Large intestine (tissue), 3 donors: ENCODE measurements at regions not wholly inside any gene's neighbourhood (a gene's known extent, or its start where the extent isn't known, plus 50 kb on each side); places are given as distances from the start of the nearest gene placed in this dataset.

ENCODE experiments used
- DNase-seq, 2 donors: peaks; one replicate each; pipeline versions ENCODE4 v3.0.0 to v3.0.0-alpha.2; 2013
- H3K27ac ChIP-seq: one replicate; pipeline ENCODE4 v1.5.1; 2013; ENCODE audit warnings: low read length
- H3K27me3 ChIP-seq: 2 replicates; pipeline ENCODE4 v1.6.1; 2013; ENCODE audit warnings: low read length; ENCODE audit not compliant: control insufficient read depth, insufficient read depth
- H3K36me3 ChIP-seq: 2 replicates; pipeline ENCODE4 v1.6.1; 2013; ENCODE audit warnings: low read length; ENCODE audit not compliant: control insufficient read depth, insufficient read depth
- H3K4me1 ChIP-seq: one replicate; pipeline ENCODE4 v1.6.1; 2013; ENCODE audit warnings: low read length; ENCODE audit not compliant: control insufficient read depth, insufficient read depth
- H3K4me3 ChIP-seq: one replicate; pipeline ENCODE4 v1.5.1; 2013; ENCODE audit warnings: low read length
- H3K9me3 ChIP-seq: one replicate; pipeline ENCODE4 v1.6.1; 2013; ENCODE audit warnings: mild to moderate bottlenecking, low read depth, low read length, moderate library complexity; ENCODE audit not compliant: control insufficient read depth
- WGBS: methylation state at CpG from one replicate; pipeline ENCODE4 v1.1.5; 2013; ENCODE audit warnings: low lambda C conversion rate; ENCODE audit not compliant: insufficient coverage; 5-methylcytosine and 5-hydroxymethylcytosine counted together

DNA sequence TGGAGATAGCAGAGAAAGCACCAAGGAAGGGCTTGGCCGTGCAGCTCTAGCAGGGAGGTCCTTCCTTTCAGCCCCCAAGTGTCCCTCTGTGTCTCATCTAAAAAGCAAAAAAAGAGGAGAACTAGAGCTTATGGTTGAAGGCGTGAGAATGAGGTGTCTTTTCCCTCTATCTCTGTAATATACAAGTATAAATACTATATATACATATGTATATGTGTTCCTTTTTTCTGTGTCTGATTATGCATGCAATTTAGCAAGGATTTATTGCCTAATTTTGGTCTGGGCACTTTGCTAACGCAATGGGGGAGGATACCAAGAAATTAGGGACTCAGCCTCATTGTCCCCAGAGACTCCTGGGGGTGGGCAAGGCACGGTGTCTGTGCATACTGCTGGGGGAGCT, 90.2 kb upstream of the CCL2 start:
- Histone ChIP-seq H3K4me3 (no peak overlapping the region), H3K4me1 (no peaks in the 10 kb centered on the region), H3K9me3 (no peaks in the 10 kb centered on the region), H3K36me3 (no peaks in the 10 kb centered on the region), H3K27ac (no peak overlapping the region), H3K27me3 (peaks cover 17% of the 10 kb centered on the region)
- WGBS = no CpG with 5 or more reads among the region's 4 CpGs
- no peak for DNase-seq

DNA sequence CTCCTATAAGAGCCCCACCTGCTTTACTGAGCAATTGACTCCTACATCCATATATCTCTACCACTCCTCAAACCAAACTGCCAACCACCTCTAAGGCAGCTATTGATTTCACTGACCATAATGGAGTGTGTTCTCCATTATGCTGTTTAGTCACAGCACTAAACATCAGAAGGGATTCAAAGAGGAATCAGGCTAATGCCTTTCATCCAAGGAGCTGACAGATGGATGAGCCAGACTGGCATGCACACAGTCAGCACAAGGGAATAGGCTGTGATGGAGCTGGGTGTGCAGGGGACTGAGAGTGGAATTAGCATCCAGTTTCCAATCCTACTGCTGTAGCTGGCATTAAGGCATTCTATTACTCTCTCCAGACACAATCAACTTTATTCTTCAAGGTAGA, 88.7 kb upstream of the CCL2 start:
- H3K9me3 ChIP-seq = no peaks in the 10 kb centered on the region
- DNase-seq = no peak
- no peaks in the 10 kb centered on the region for H3K36me3 ChIP-seq
- H3K4me1 ChIP-seq = no peaks in the 10 kb centered on the region
- no peak overlapping the region for H3K4me3 ChIP-seq
- H3K27ac ChIP-seq = no peak overlapping the region
- peaks cover 16% of the 10 kb centered on the region for H3K27me3 ChIP-seq

DNA sequence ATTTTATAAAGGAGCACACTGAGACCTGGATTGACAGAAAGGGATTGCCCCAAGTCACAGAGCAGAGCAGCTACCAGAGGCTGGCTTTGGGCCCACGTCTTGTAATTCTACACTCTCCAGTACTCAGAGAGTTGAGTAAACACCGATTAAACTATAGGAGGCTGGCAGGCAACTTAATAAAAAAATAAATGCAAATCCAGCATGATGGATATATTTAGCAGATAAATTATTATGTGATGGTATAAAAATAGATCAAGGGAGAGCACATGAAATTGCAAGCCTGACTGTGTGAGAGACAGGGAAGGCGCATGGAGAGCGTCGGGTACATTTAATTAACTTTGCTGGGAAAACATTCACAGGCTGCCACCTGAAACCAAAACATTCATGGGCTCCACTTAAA, 87.7 kb upstream of the CCL2 start:
- 43% methylated on average over 2 of the region's 5 CpGs for WGBS
- Histone ChIP-seq H3K27me3 (peaks cover 8% of the 10 kb centered on the region), H3K9me3 (no peaks in the 10 kb centered on the region), H3K4me1 (no peaks in the 10 kb centered on the region), H3K27ac (no peak overlapping the region), H3K4me3 (no peak overlapping the region), H3K36me3 (no peaks in the 10 kb centered on the region)
- no peak for DNase-seq

DNA sequence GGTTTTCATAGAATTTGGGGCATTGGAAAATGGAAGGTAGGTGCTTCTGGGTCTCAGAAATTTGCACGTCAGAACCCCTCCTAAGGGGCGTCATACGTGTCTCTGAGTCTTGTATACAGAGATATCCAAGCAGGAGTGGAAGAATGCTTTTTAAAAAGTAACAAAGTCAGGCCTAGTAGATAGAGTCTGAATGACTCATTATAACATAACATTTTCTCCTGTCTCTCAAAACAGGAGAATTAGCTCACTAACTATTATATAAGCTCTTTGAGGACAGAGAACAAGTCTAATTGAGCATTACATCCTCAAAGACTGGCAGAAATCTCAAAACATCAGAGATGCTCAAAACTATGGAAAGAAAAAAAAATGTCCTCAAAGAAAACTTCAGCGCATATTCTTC, 86.1 kb upstream of the CCL2 start:
- H3K36me3 ChIP-seq = no peaks in the 10 kb centered on the region
- no peaks in the 10 kb centered on the region for H3K9me3 ChIP-seq
- no peak overlapping the region for H3K27ac ChIP-seq
- H3K4me1 ChIP-seq = no peaks in the 10 kb centered on the region
- WGBS = 87% methylated on average over 3 of the region's 4 CpGs
- H3K27me3 ChIP-seq = peaks cover 2% of the 10 kb centered on the region
- DNase-seq = no peak
- H3K4me3 ChIP-seq = no peak overlapping the region

DNA sequence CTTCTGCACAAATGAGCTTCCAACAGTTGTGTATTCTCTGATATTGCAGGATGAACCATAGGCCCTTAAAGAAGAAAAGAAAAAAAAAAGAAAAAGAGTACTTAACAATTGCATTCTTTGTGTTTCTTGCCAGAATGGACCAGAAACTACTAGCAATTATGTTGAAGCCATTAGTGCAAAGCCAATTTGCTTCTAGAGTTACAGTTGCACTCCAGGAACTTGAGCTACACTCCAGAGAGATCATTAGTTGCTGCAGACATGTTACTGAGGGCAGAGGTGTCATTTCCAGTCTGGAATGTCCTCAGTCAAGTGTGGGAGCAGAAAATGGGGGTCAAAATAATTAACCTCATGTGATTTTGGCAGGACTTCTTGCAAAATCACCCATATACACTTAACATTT, 85.6 kb upstream of the CCL2 start:
- DNase-seq = no peak
- Histone ChIP-seq H3K4me3 (no peak overlapping the region), H3K9me3 (no peaks in the 10 kb centered on the region), H3K36me3 (no peaks in the 10 kb centered on the region), H3K4me1 (no peaks in the 10 kb centered on the region), H3K27ac (no peak overlapping the region), H3K27me3 (peaks cover 2% of the 10 kb centered on the region)

DNA sequence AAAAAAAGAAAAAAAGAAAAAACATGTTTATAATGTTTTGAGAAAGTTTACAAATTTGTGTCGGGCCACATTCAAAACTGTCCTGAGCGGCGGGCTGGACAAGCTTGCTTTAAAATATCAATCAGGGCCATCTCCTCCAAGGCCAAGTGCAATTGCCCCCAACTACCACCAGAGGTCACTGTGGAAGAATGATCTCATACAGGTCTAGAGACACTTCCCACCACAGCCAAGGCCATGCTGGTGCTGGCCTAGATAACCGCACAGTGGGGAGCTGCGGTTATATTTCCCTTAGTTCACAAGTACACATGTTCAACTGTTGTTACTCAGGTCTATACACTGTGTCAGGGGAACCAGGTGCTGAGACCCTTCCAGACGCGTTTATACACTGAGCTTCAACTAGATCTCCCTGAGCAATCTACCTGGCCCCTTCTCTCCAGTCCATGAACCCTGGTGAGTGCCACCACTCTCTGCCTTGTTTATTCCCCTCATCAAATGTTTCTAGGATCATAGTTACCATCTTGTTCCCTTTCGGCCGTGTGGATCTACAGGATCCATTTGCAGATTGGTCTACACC, 83.8 kb upstream of the CCL2 start:
- no peak overlapping the region for H3K4me3 ChIP-seq
- peaks cover 6% of the 10 kb centered on the region for H3K27me3 ChIP-seq
- H3K27ac ChIP-seq = no peak overlapping the region
- 100% methylated on average over 2 of the region's 9 CpGs for WGBS
- DNase-seq = peak; percentile 14 to 29
- H3K4me1 ChIP-seq = no peaks in the 10 kb centered on the region
- no peaks in the 10 kb centered on the region for H3K9me3 ChIP-seq
- H3K36me3 ChIP-seq = no peaks in the 10 kb centered on the region

DNA sequence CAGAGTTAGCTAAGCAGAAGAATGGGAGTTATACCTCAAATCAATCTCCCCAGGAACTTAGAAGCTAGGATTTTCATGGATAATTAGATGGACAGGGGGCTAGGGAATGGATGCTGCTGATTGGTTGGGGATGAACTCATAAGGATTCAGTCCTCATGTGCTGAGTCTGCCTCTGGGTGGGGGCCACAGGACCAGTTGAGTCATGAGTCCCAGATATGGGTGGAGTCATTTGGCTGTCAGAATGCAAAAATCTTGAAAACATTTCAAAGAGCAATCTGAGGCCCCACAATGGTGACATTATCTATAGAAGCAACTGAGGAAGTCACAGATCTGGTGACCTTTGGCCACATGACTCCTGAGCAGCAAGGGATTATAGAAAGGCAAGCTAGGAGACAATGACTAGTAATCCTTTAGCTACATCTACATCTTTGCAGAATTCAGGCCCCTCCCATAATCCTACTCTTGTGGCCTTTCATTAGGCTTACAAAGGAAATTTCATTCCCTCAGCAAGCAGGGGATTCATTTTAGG, 82.6 kb upstream of the CCL2 start:
- Histone ChIP-seq H3K27ac (no peak overlapping the region), H3K4me3 (no peak overlapping the region)
- DNase-seq = no peak

DNA sequence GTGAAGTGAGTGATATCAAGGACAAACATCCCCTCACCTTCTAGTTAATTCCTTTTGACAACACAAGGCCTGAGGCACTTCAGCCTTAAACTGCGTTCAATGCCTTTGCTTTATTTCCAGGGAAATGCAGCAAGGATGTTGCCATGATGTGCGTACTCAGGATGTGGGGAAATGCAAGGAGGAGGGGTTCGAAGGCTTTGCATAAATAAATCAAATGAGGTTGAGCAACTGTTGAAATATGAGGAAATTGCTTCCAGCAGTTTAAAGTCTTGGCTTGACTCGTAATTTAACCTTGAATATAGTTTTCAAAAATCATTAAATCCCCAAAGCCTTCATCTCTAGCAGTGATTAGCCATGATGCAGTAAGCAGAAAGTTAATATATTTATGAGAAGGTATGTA, 81.8 kb upstream of the CCL2 start:
- Histone ChIP-seq H3K36me3 (no peaks in the 10 kb centered on the region), H3K9me3 (no peaks in the 10 kb centered on the region), H3K4me3 (no peak overlapping the region), H3K4me1 (no peaks in the 10 kb centered on the region), H3K27me3 (peaks cover 10% of the 10 kb centered on the region), H3K27ac (no peak overlapping the region)
- no peak for DNase-seq
- WGBS = 100% methylated on average over 1 of the region's 4 CpGs

More for the DNA sequence above, 82.6 kb upstream of the CCL2 start:
- Histone ChIP-seq H3K4me1 (no peaks in the 10 kb centered on the region), H3K27me3 (peaks cover 8% of the 10 kb centered on the region), H3K36me3 (no peaks in the 10 kb centered on the region), H3K9me3 (no peaks in the 10 kb centered on the region)

DNA sequence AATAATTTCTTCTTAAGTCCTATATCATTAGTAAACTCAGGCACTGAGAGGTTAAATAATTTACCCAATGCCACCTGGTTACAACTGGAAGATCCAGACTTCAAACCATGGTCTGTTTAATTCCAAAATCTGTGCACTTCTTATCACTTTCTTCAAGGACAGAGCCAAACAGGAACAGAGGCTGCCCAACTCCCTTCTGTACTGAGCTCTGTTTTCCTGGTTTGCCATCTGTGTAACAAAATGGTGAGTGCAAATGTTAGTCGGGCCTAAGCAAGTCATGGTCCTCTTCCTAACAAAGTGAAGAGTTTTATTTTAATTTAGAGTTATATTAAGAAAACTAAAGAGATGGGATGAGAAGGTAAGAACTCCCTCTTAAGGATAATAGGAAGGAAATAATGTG, 80.6 kb upstream of the CCL2 start:
- DNase-seq = no peak
- no CpG with 5 or more reads among the region's 1 CpG for WGBS
- Histone ChIP-seq H3K27me3 (peaks cover 12% of the 10 kb centered on the region), H3K4me1 (no peaks in the 10 kb centered on the region), H3K36me3 (no peaks in the 10 kb centered on the region), H3K4me3 (no peak overlapping the region), H3K9me3 (no peaks in the 10 kb centered on the region), H3K27ac (no peak overlapping the region)

DNA sequence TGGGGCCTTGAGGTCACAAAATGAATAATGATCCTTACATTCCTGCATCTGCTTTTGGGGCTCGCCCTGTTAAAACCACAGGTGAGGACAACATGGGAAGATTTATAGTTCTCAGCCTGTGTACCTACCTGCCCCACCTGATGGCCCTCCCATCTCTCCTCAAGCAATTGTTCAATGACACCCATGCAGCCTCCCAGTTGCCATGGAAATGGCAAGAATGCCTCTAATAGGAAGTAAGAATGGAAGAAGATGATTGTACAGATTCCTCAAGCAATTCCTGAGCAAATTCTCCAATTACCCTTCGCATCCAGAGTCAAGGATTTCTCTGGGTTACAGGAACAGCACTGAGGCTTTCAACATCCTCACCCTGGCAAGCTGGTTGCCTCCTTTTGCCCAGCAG, 78.6 kb upstream of the CCL2 start:
- peaks cover 12% of the 10 kb centered on the region for H3K27me3 ChIP-seq
- no peak for DNase-seq
- H3K36me3 ChIP-seq = no peaks in the 10 kb centered on the region
- H3K27ac ChIP-seq = no peak overlapping the region
- WGBS = no CpG with 5 or more reads among the region's 2 CpGs
- H3K9me3 ChIP-seq = no peaks in the 10 kb centered on the region
- H3K4me3 ChIP-seq = no peak overlapping the region
- no peaks in the 10 kb centered on the region for H3K4me1 ChIP-seq

DNA sequence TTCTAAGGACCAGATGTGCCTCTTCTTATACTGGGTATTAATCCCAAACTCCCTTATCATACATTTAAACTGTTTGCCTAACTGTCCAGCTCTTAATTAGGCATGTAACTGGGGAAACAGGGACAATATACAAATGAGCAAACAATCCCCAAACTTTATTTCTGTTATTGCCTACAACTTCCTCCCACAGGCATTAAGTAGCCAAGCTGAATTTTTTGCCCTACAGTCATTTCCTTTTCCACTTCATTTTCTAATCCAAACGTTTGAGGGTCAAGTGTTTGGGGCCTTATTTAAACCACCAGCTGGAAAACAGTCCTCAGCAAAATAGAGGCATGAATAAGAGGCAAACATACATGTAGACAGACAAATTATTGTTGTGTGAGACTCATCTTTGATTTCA, 77.4 kb upstream of the CCL2 start:
- H3K4me3 ChIP-seq = no peak overlapping the region
- DNase-seq = peak in 1 of 2 donors; percentile 38
- peaks cover 13% of the 10 kb centered on the region for H3K27me3 ChIP-seq
- H3K4me1 ChIP-seq = no peaks in the 10 kb centered on the region
- H3K36me3 ChIP-seq = no peaks in the 10 kb centered on the region
- WGBS = no CpG with 5 or more reads among the region's 1 CpG
- H3K27ac ChIP-seq = no peak overlapping the region
- no peaks in the 10 kb centered on the region for H3K9me3 ChIP-seq
